Parathyroid adenoma (tissue), 2 donors: ENCODE measurements at regions not wholly inside any gene's neighbourhood (a gene's known extent, or its start where the extent isn't known, plus 50 kb on each side); places are given as distances from the start of the nearest gene placed in this dataset.

Experiments used
- H2AFZ ChIP-seq: fragments of 300-600 bp; sonication (generic); one replicate; pipeline ENCODE4 v1.7.0; 2017; ENCODE audit warnings: antibody characterized with exemption, mild to moderate bottlenecking
- H3K27ac ChIP-seq: fragments of 300-600 bp; sonication (generic); one replicate; pipeline ENCODE4 v1.7.0; 2017
- H3K27me3 ChIP-seq: fragments of 300-600 bp; sonication (generic); one replicate; pipeline ENCODE4 v1.7.0; 2017; ENCODE audit warnings: low read length; ENCODE audit not compliant: control insufficient read depth, insufficient read depth
- H3K36me3 ChIP-seq: fragments of 300-600 bp; sonication (generic); one replicate; pipeline ENCODE4 v1.7.0; 2017; ENCODE audit warnings: low read length; ENCODE audit not compliant: control insufficient read depth, insufficient read depth
- H3K4me1 ChIP-seq: fragments of 300-600 bp; sonication (generic); one replicate; pipeline ENCODE4 v1.7.0; 2017; ENCODE audit warnings: control low read depth
- H3K4me2 ChIP-seq: fragments of 300-600 bp; sonication (generic); one replicate; pipeline ENCODE4 v1.7.0; 2017; ENCODE audit warnings: low read length
- H3K4me3 ChIP-seq: fragments of 300-600 bp; sonication (generic); one replicate; pipeline ENCODE4 v1.7.0; 2017; ENCODE audit warnings: low read depth, low read length
- H3K79me2 ChIP-seq: fragments of 300-600 bp; sonication (generic); one replicate; pipeline ENCODE4 v1.7.0; 2017; ENCODE audit warnings: control low read depth
- H3K9ac ChIP-seq: fragments of 300-600 bp; sonication (generic); one replicate; pipeline ENCODE4 v1.7.0; 2017; ENCODE audit warnings: mild to moderate bottlenecking
- H3K9me3 ChIP-seq: fragments of 300-600 bp; sonication (generic); one replicate; pipeline ENCODE4 v1.7.0; 2017; ENCODE audit warnings: low read length; ENCODE audit not compliant: control insufficient read depth
- CTCF ChIP-seq: fragments of 300-600 bp; sonication (generic); IDR thresholded peaks from one replicate; pipeline ENCODE4 v1.7.0; 2017; ENCODE audit warnings: antibody characterized with exemption, mild to moderate bottlenecking
- donor health status: primary hyperparathyroidism.

GRCh38 chr13:107375701-107376340 is 807.9 kb upstream of the ARGLU1 start:
- Histone ChIP-seq H3K4me3 (no peak overlapping the region), H3K9me3 (no peaks in the 10 kb centered on the region), H3K27ac (no peak overlapping the region), H3K79me2 (no peaks in the 10 kb centered on the region), H3K4me1 (no peaks in the 10 kb centered on the region), H2AFZ (no peak overlapping the region), H3K4me2 (no peak overlapping the region), H3K27me3 (no peaks in the 10 kb centered on the region), H3K36me3 (no peaks in the 10 kb centered on the region), H3K9ac (no peak overlapping the region)
- no peak for TF ChIP-seq CTCF

GRCh38 chr13:107374038-107374437 is 806.1 kb upstream of the ARGLU1 start:
- Histone ChIP-seq H3K79me2 (no peaks in the 10 kb centered on the region), H3K27me3 (no peaks in the 10 kb centered on the region), H3K27ac (no peak overlapping the region), H3K4me2 (no peak overlapping the region), H2AFZ (no peak overlapping the region), H3K4me3 (no peak overlapping the region), H3K9ac (no peak overlapping the region), H3K36me3 (no peaks in the 10 kb centered on the region), H3K9me3 (no peaks in the 10 kb centered on the region), H3K4me1 (no peaks in the 10 kb centered on the region)
- TF ChIP-seq CTCF: no peak

DNA sequence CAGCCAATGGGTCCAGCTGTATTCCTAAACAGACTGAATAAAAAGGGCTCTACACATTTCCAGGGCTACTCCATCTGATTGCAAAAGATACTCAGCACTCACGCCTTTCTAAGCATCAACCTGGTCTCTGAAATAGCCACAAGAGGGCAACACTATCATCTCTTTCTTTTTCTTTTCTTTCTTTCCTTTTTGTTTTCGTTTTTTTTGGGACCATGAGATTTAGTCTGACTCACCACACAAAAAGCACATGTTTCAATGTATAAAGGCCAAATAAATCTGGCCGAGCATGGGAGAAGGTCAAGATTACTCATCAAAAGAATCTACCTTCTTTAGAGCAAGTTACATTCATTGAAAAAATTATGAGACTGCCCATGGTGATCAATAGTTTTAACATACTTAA is 805.6 kb upstream of the ARGLU1 start:
- no peaks in the 10 kb centered on the region for H3K9me3 ChIP-seq
- H3K27ac ChIP-seq: no peak overlapping the region
- no peaks in the 10 kb centered on the region for H3K36me3 ChIP-seq
- no peaks in the 10 kb centered on the region for H3K79me2 ChIP-seq
- no peak overlapping the region for H3K9ac ChIP-seq
- no peak overlapping the region for H3K4me2 ChIP-seq
- H2AFZ ChIP-seq: no peak overlapping the region
- no peaks in the 10 kb centered on the region for H3K4me1 ChIP-seq
- peak; percentile 45 for TF ChIP-seq CTCF
- no peaks in the 10 kb centered on the region for H3K27me3 ChIP-seq
- H3K4me3 ChIP-seq: no peak overlapping the region

- H3K79me2 ChIP-seq: no peaks in the 10 kb centered on the region
- H3K4me1 ChIP-seq: no peaks in the 10 kb centered on the region
- H2AFZ ChIP-seq: no peak overlapping the region
- no peak for TF ChIP-seq CTCF
- H3K36me3 ChIP-seq: no peaks in the 10 kb centered on the region
- no peaks in the 10 kb centered on the region for H3K27me3 ChIP-seq
- no peaks in the 10 kb centered on the region for H3K9me3 ChIP-seq
- H3K27ac ChIP-seq: no peak overlapping the region
- no peak overlapping the region for H3K9ac ChIP-seq
- no peak overlapping the region for H3K4me3 ChIP-seq
- H3K4me2 ChIP-seq: no peak overlapping the region
Observed at GRCh38 chr13:107370015-107370785, 802.3 kb upstream of the ARGLU1 start.
